Adrenal gland (tissue), 9 donors: ENCODE measurements at regions not wholly inside any gene's neighbourhood (a gene's known extent, or its start where the extent isn't known, plus 50 kb on each side); places are given as distances from the start of the nearest gene placed in this dataset.
"Not testable (repeated sequence)": the region's sequence is repeated elsewhere in the genome, so short reads cannot be mapped to it uniquely, and the experiment has no call there.

Source experiments
- DNase-seq, 7 donors: peaks; one replicate each; pipeline ENCODE4 v3.0.0-alpha.2; 2019 to 2020
- H3K27ac ChIP-seq, 5 donors: fragments of 200-600 bp; sonication (generic) in 4 of 5; 1 replicate in 3 of 5; 2 replicates in 2 of 5; pipeline versions ENCODE4 v1.5.1 to v1.8.0; 2016 to 2020; ENCODE audit warnings: mild to moderate bottlenecking in 1 of 5
- H3K27me3 ChIP-seq: fragments of 200-600 bp; 2 replicates; pipeline ENCODE4 v1.8.0; 2021
- H3K36me3 ChIP-seq, 2 donors: fragments of 200-600 bp; replicated peaks in 1 of 2; 1 replicate in 1 of 2; 2 replicates in 1 of 2; pipeline versions ENCODE4 v1.5.1 to v1.8.0; 2018 to 2022
- H3K4me1 ChIP-seq, 2 donors: fragments of 200-600 bp; replicated peaks in 1 of 2; 1 replicate in 1 of 2; 2 replicates in 1 of 2; pipeline versions ENCODE4 v1.5.1 to v1.8.0; 2018 to 2021
- H3K4me3 ChIP-seq, 4 donors: fragments of 200-600 bp; sonication (generic) in 3 of 4; one replicate each; pipeline ENCODE4 v1.5.1; 2016 to 2018
- H3K9me3 ChIP-seq, 3 donors: fragments of 200-600 bp; sonication (generic) in 1 of 3; replicated peaks in 1 of 3; 1 replicate in 2 of 3; 2 replicates in 1 of 3; pipeline versions ENCODE4 v1.5.1 to v1.8.0; 2016 to 2021
- CTCF ChIP-seq, 6 experiments: fragments of 450-650 bp in 4 of 6; fragments of 200-600 bp in 2 of 6; sonication (generic) in 1 of 6; IDR thresholded peaks; 1 replicate in 5 of 6; 2 replicates in 1 of 6; pipeline versions ENCODE4 v1.5.1 to v1.8.0; 2016 to 2021; ENCODE audit warnings: antibody characterized with exemption in 6 of 6, mild to moderate bottlenecking in 2 of 6, moderate library complexity in 1 of 6
- POLR2A ChIP-seq, 2 donors: fragments of 450-650 bp; IDR thresholded peaks; one replicate each; pipeline ENCODE4 v1.6.1; 2017; ENCODE audit warnings: antibody characterized with exemption in 2 of 2, mild to moderate bottlenecking in 2 of 2, moderate library complexity in 1 of 2
- WGBS, 4 donors: extraction: QIAGEN DNeasy Blood & Tissue Kit in 2 of 4; methylation state at CpG; one replicate each; pipeline versions ENCODE4 v1.1.5 to v1.1.7; 2013 to 2017; 5-methylcytosine and 5-hydroxymethylcytosine counted together
- intact Hi-C, 2 donors: fragments of 100-400 bp; cut with DNase I; formaldehyde crosslinking; loops; one replicate each; pipeline versions ENCODE4 v1.14.1 to v1.15.0; 2022 to 2023
- donor health status: healthy with polysubstance abuse.
- donor health status: Bipolar disorder and iron deficiency.
- donor health status: DM: yes; HTN: yes; CAD: no.
- donor health status: DM: no; HTN: no; CAD: no.
- donor health status: DM: no; HTN: no; CAD: no.

- intact Hi-C loops: no loop called here
- WGBS, 4 donors: 73 to 82% (median 78%) methylated on average over 7 of the region's 7 CpGs
These were observed 192.6 kb upstream of the MSX2 start for GRCh38 chr5:174531782-174532191.

GRCh38 chr5:174532455-174533453 lies 191.6 kb upstream of the MSX2 start:
- no peaks in the 10 kb centered on the region for H3K36me3 ChIP-seq
- no peak overlapping the region for H3K4me3 ChIP-seq
- H3K27ac ChIP-seq: peak overlapping the region in 3 of 5 donors; percentile 14 to 66 (median 56)
- DNase-seq: peak; percentile 71 to 91 (median 91)
- H3K4me1 ChIP-seq: peaks cover 3 to 20% of the 10 kb centered on the region in 2 donors
- 22 to 40% (median 30%) methylated on average over 14 to 19 of the region's 19 CpGs for WGBS, 4 donors
- no peaks in the 10 kb centered on the region for H3K9me3 ChIP-seq
- no peaks in the 10 kb centered on the region for H3K27me3 ChIP-seq
- intact Hi-C loops: no loop called here
- TF ChIP-seq POLR2A (IDR thresholded peaks at IDR 0.05) (peak in 1 of 2 donors; percentile 15), CTCF (IDR thresholded peaks at IDR 0.05) (no peak)

More at GRCh38 chr5:174531782-174532191, 192.6 kb upstream of the MSX2 start:
- no peak for DNase-seq
- Histone ChIP-seq H3K9me3 (no peaks in the 10 kb centered on the region), H3K27ac (no peak overlapping the region), H3K4me3 (no peak overlapping the region), H3K4me1 (peaks cover 3 to 20% of the 10 kb centered on the region in 2 donors), H3K36me3 (no peaks in the 10 kb centered on the region), H3K27me3 (no peaks in the 10 kb centered on the region)
- TF ChIP-seq CTCF (IDR thresholded peaks at IDR 0.05): no peak
- no peak for TF ChIP-seq POLR2A (IDR thresholded peaks at IDR 0.05)

- WGBS, 4 donors: 43 to 66% (median 56%) methylated on average over 5 of the region's 5 CpGs
- intact Hi-C loops: no loop called here
- peak in 2 of 7 donors; percentile 16 to 32 for DNase-seq
- H3K9me3 ChIP-seq: no peaks in the 10 kb centered on the region
- TF ChIP-seq CTCF (IDR thresholded peaks at IDR 0.05): no peak
- TF ChIP-seq POLR2A (IDR thresholded peaks at IDR 0.05): no peak
- H3K4me1 ChIP-seq: peaks cover 3 to 20% of the 10 kb centered on the region in 2 donors
- peak overlapping the region in 3 of 5 donors; percentile 14 to 66 (median 56) for H3K27ac ChIP-seq
- no peaks in the 10 kb centered on the region for H3K27me3 ChIP-seq
- no peak overlapping the region for H3K4me3 ChIP-seq
- no peaks in the 10 kb centered on the region for H3K36me3 ChIP-seq
These were observed 190.6 kb upstream of the MSX2 start for GRCh38 chr5:174533751-174534241.

- 87 to 95% (median 93%) methylated on average over 3 of the region's 3 CpGs for WGBS, 4 donors
- no peaks in the 10 kb centered on the region for H3K9me3 ChIP-seq
- H3K27me3 ChIP-seq: no peaks in the 10 kb centered on the region
- no peak overlapping the region for H3K4me3 ChIP-seq
- TF ChIP-seq POLR2A (IDR thresholded peaks at IDR 0.05) (no peak), CTCF (IDR thresholded peaks at IDR 0.05) (no peak)
- no peak for DNase-seq
- peaks cover 3 to 20% of the 10 kb centered on the region in 2 donors for H3K4me1 ChIP-seq
- no peak overlapping the region for H3K27ac ChIP-seq
- H3K36me3 ChIP-seq: no peaks in the 10 kb centered on the region
- intact Hi-C loops: no loop called here
These were observed 188.7 kb upstream of the MSX2 start for GRCh38 chr5:174535669-174536068.

- H3K27ac ChIP-seq, DNase-seq, intact Hi-C loops, H3K4me1 ChIP-seq, H3K27me3 ChIP-seq, H3K36me3 ChIP-seq, H3K9me3 ChIP-seq, H3K4me3 ChIP-seq: not testable (repeated sequence)
- 71 to 100% (median 92%) methylated on average over 2 to 4 of the region's 5 CpGs; no CpG with 5 or more reads in 1 of the 4 donors for WGBS, 4 donors
These were observed 184.6 kb upstream of the MSX2 start for GRCh38 chr5:174539823-174540222.
